ENCODE measurements at regions not wholly inside any gene's neighbourhood (a gene's known extent, or its start where the extent isn't known, plus 50 kb on each side); places are given as distances from the start of the nearest gene placed in this dataset.

DNA sequence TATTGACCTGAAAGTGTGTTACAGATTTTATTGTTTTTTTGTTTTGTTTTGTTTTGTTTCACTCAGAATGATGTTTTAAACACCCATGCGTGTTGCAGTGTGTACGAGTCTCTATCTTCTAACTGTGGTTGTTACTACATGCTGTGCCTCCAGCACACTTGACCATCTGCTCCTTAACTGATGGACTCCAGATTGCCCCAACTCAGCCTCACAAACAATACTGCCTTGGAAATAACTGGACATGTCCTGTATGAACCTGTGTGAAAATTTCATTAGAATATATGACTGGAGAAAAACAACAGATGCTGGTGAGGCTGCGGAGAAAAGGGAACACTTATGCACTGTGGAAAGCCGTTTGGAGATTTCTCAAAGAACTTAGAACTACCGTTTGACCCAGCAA is 68.7 kb upstream of the HAND1 start:
- TF ChIP-seq, protein P1, sequence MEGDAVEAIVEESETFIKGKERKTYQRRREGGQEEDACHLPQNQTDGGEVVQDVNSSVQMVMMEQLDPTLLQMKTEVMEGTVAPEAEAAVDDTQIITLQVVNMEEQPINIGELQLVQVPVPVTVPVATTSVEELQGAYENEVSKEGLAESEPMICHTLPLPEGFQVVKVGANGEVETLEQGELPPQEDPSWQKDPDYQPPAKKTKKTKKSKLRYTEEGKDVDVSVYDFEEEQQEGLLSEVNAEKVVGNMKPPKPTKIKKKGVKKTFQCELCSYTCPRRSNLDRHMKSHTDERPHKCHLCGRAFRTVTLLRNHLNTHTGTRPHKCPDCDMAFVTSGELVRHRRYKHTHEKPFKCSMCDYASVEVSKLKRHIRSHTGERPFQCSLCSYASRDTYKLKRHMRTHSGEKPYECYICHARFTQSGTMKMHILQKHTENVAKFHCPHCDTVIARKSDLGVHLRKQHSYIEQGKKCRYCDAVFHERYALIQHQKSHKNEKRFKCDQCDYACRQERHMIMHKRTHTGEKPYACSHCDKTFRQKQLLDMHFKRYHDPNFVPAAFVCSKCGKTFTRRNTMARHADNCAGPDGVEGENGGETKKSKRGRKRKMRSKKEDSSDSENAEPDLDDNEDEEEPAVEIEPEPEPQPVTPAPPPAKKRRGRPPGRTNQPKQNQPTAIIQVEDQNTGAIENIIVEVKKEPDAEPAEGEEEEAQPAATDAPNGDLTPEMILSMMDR (conservative IDR thresholded peaks at IDR 0.05; ENCODE audit: low read length), result no peak
- no peak overlapping the region for H3K4me3 ChIP-seq (ENCODE audit: low read length)
- DNase-seq (ENCODE audit: low read depth), result no peak

DNA sequence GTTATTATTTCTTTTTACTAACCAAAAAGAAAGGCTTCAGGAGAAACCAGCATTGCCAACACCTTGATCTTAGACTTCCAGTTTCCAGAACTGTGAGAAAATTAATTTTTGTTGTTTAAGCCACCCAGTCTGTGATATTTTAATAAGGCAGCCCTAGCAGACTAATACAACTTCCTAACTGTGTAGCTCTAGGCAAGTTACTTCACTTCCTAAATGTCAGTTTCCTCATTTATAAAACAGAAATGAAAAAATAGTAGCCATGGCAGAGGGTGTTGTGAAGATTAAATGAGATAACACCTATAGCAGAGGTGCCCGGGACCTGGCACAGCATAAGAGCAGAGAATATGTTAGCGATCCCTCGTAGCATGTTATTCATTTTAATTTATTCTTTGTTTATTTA is 66.6 kb upstream of the HAND1 start:
- no peak for DNase-seq (ENCODE audit: low read depth)
- TF ChIP-seq, protein P1 (conservative IDR thresholded peaks at IDR 0.05; ENCODE audit: low read length), result no peak
- no peak overlapping the region for H3K4me3 ChIP-seq (ENCODE audit: low read length)

DNA sequence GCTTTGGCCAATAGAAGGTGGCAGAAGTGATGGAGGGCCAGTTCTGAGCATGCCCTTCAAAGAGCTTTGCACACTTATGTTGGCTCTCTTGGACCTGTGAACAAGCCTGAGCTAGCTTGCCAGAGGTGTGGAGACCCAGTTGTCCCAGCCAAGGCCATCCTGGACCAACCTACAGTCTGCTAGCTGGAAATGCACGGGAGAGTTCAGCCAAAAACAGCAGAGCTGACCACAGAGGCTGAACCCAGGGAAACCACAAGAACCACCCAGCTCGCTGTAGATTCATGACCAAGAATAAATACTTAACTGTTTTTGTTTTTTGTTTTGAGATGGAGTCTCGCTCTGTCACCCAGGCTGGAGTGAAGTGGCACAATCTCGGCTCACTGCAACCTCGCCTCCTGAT is 65.4 kb upstream of the HAND1 start:
- TF ChIP-seq, protein P1 (conservative IDR thresholded peaks at IDR 0.05; ENCODE audit: low read length), result no peak
- H3K4me3 ChIP-seq (ENCODE audit: low read length), result no peak overlapping the region
- peak; percentile 8 for DNase-seq (ENCODE audit: low read depth)

DNA sequence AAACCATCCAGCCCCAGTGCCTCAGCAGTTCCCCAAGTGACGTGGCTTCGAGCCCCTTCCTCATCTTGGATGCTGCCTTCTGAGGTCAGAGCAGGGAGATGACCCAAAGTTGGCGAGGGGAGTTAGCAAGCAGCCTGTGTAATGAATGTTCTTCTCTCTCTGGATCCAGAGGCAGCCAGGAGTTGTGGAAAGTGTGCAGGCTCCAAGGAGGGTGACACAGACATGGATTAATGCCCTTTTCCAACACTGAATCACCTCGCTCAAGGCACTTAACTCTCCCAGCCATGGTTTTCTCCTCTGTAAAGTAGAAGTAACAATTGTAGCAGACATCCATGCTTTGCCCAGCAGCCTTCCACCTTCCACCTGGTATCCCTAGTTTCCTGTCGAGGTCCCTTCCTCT is 64.6 kb upstream of the HAND1 start:
- DNase-seq (ENCODE audit: low read depth), result no peak
- no peak overlapping the region for H3K4me3 ChIP-seq (ENCODE audit: low read length)
- TF ChIP-seq, protein P1 (conservative IDR thresholded peaks at IDR 0.05; ENCODE audit: low read length), result no peak

DNA sequence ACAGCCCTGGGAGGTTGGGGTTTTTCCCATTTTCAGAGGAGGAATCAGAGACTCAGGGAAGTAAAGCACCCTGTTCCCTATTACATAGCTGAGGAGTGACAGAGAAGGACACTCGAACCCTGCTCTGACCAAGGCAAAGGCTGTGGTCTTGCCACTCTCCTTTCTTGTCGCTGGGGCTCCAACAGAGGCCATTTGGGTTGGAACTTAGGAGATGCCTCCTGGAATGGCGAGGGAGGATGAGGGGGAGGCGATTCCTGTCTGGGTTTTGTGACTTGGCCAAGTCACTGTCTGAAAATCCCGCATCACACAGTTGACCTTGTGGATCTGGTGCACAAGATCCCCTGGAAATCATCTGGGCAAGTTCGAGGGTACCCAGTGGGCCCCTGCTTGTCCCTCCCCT is 64.0 kb upstream of the HAND1 start:
- DNase-seq (ENCODE audit: low read depth), result no peak
- no peak overlapping the region for H3K4me3 ChIP-seq (ENCODE audit: low read length)
- TF ChIP-seq, protein P1 (conservative IDR thresholded peaks at IDR 0.05; ENCODE audit: low read length), result no peak

DNA sequence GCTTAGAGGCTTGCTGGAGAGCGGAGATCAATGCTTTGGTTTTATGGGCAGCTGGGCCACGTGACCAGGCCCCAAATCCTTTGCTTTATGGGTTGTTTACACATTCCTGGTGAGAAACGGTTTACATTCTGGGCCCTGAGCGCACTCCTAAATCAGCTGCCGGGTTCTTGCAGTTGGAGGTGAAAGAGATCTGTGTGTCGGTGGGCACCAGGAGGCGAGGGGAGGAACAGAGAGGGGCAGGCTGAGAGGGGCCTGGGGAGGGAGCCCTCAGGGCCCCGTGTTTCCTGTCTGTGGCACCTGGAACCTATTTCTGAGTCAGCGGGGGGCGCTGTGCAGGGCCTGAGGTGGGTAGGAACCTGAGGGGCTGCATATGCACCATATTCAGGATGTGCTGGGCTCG is 63.5 kb upstream of the HAND1 start:
- TF ChIP-seq, protein P1 (conservative IDR thresholded peaks at IDR 0.05; ENCODE audit: low read length), result peak; percentile 17
- H3K4me3 ChIP-seq (ENCODE audit: low read length), result no peak overlapping the region
- no peak for DNase-seq (ENCODE audit: low read depth)

DNA sequence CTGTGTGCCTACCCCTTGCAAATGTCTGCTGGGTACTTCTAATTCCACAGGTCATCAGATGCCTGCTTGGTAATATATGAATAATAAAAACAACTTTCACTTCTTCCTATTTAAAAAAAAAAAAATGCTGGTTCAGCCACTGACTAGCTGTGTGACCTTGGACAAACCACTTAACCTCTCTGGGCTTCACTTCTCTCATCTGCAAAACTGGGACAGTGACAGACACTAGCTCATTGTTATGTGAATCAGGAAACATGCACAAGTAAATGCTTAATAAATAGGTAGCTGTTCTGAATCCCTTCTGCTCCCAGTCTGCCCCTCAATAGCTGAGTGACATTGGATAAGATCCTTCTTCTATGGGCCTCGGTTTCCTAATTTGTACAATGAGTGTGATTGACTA is 62.6 kb upstream of the HAND1 start:
- no peak for DNase-seq (ENCODE audit: low read depth)
- H3K4me3 ChIP-seq (ENCODE audit: low read length), result no peak overlapping the region
- TF ChIP-seq, protein P1 (conservative IDR thresholded peaks at IDR 0.05; ENCODE audit: low read length), result no peak
